Eye (tissue), 1 donor: ENCODE measurements at regions not wholly inside any gene's neighbourhood (a gene's known extent, or its start where the extent isn't known, plus 50 kb on each side); places are given as distances from the start of the nearest gene placed in this dataset.
A peak's percentile ranks its signal among the peaks of the same experiment; 100 is the strongest.

Experiments used
- DNase-seq: peaks from one replicate; pipeline ENCODE4 v3.0.0-alpha.2; 2015

- DNase-seq: no peak
Measured at GRCh38 chrX:151239751-151240150, 63.4 kb downstream of the GPR50 start.

GRCh38 chrX:151240237-151240636 lies 63.9 kb downstream of the GPR50 start:
- no peak for DNase-seq

GRCh38 chrX:151268836-151269235 lies 92.5 kb downstream of the GPR50 start:
- no peak for DNase-seq

GRCh38 chrX:151279161-151279560 lies 102.8 kb downstream of the GPR50 start:
- peak; percentile 12 for DNase-seq

GRCh38 chrX:151287954-151288353 lies 109.1 kb upstream of the VMA21 start:
- DNase-seq: no peak

- DNase-seq: no peak
Measured at GRCh38 chrX:151323054-151323453, 74.0 kb upstream of the VMA21 start.

- DNase-seq: no peak
Measured at GRCh38 chrX:151336809-151337208, 60.2 kb upstream of the VMA21 start.

GRCh38 chrX:151346931-151347543 lies 50.0 kb upstream of the VMA21 start:
- DNase-seq: peak; percentile 72
